ENCODE measurements at regions not wholly inside any gene's neighbourhood (a gene's known extent, or its start where the extent isn't known, plus 50 kb on each side); places are given as distances from the start of the nearest gene placed in this dataset.
"Not testable (repeated sequence)": the region's sequence is repeated elsewhere in the genome, so short reads cannot be mapped to it uniquely, and the experiment has no call there.

DNA sequence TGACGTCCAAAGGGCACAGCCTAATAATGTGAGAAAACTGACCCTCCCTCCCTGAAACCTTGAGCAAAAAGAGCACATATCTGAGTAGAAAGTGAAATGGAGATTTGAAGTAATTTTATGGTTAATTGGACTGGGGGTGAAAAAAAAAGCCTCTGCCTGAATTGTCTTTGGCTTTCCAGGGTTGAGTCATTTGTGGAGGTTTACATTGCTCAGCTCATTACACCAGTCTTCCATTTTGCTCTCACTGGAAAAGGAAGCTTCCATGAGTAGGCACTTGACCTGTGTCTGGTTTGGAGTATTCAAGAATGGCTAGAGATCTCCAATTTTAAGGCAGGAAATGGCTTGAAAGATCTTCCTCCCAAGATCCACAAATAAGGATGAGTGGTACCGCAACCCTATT, 273.9 kb downstream of the PDCD6IP start:
- no peaks in the 10 kb centered on the region for H3K36me3 Mint-ChIP-seq
- H3K27me3 Mint-ChIP-seq, result peaks cover 4% of the 10 kb centered on the region
- CTCF ChIA-PET, result no interaction called here
- H3K4me1 Mint-ChIP-seq, result no peaks in the 10 kb centered on the region
- no peak for DNase-seq
- H3K9me3 Mint-ChIP-seq, result no peaks in the 10 kb centered on the region
- no peak overlapping the region for H3K27ac Mint-ChIP-seq
- no peak overlapping the region for H3K4me3 Mint-ChIP-seq

DNA sequence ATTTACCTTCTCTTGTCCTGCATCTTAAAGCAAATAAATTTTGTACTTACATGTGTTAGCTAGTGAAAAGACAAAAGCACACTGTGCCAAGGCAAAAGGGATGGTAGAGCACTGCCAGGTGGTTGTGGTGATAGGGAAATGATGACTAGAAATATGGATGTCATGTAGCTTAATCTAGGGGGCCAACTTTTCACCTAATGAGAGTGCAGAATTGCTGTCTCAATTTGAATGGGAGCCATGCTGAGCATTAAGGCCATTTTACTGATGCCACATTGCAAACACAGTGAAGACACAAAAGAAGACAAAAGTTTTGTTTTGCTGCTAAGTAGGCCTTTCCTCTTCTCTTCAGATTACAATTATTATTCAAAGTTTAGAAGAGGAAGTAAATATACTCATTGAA, 274.7 kb downstream of the PDCD6IP start:
- H3K9me3 Mint-ChIP-seq, result no peaks in the 10 kb centered on the region
- CTCF ChIA-PET, result no interaction called here
- no peaks in the 10 kb centered on the region for H3K36me3 Mint-ChIP-seq
- peaks cover 4% of the 10 kb centered on the region for H3K27me3 Mint-ChIP-seq
- DNase-seq, result no peak
- no peaks in the 10 kb centered on the region for H3K4me1 Mint-ChIP-seq
- H3K4me3 Mint-ChIP-seq, result no peak overlapping the region
- H3K27ac Mint-ChIP-seq, result no peak overlapping the region

DNA sequence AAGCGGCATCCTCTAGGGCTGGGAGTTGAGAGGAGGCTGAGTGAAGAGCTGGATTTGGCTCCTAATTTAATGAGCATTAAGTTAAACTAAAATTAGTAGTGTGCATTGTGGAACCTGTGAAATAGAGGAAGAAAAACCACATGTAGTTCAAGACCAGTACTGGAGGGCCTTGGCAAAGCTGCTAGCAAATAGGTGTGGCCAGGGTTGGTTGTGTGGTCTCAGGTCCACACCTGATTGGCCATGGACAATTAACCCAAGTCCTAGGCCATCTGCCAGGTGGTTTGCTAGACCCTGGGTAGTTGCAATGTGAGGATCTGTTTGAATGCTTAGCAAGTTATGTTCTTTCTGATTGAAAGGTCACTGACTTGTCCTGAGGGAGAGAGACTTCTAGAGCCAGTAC, 275.5 kb downstream of the PDCD6IP start:
- no peaks in the 10 kb centered on the region for H3K36me3 Mint-ChIP-seq
- DNase-seq, result no peak
- CTCF ChIA-PET, result no interaction called here
- H3K9me3 Mint-ChIP-seq, result no peaks in the 10 kb centered on the region
- H3K27ac Mint-ChIP-seq, result no peak overlapping the region
- no peaks in the 10 kb centered on the region for H3K4me1 Mint-ChIP-seq
- H3K27me3 Mint-ChIP-seq, result peaks cover 4% of the 10 kb centered on the region
- H3K4me3 Mint-ChIP-seq, result no peak overlapping the region

DNA sequence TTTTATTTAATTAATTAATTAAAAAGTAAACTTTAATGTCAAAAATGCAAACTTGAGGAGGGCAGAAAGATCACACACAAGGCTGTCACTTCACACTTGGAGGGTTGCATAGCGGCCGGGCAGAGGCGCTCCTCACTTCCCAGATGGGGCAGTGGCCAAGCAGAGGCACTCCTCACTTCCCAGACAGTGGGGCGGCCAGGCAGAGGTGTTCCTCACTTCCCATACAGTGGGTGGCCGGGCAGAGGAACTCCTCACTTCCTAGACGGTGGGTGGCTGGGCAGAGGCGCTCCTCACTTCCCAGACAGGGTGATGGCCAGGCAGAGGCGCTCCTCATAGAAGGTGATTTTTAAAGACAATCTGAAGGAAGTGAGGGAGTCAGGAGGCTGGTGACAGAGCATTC, 277.5 kb downstream of the PDCD6IP start:
- CTCF ChIA-PET, result no interaction called here
- Mint-ChIP-seq H3K9me3 (no peaks in the 10 kb centered on the region), H3K27ac (no peak overlapping the region), H3K4me3 (no peak overlapping the region), H3K36me3 (no peaks in the 10 kb centered on the region), H3K4me1 (no peaks in the 10 kb centered on the region), H3K27me3 (peaks cover 2% of the 10 kb centered on the region)
- no peak for DNase-seq

DNA sequence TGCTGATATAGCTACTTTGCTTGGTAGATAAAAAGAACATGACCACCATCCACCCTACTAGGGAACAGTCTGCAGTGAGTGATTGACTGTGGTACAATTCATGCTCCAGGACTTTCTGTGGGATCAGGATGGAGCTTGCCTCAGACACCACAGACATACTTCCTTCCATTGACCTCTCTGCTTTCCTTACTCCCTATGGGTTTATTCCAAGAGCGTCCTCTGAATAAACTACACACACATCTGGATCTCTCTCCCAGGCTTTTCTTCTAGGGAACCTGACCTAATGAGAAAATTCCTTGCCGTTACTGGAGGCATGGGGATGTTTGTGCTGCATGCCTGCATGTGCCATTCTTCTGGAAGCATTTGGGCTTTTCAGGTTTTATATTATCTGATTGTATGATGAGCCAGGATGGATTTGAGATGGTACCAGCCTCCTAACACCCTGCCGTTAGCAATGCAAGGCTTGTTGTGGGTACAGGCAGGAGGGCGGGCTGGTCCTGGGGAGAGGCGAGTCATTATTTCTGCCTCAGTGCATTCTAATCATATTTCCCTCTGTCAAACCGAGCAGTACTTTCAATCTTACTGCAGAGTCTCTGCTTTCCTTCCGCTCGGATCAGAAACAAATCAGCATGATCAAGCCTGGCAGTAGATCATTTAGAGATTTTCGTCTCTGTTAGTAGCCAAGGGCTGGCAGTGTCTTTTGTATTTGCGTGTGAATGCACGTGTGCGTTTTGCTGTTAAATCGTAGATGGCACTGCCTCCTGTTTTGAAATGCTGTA, 279.2 kb downstream of the PDCD6IP start:
- Mint-ChIP-seq H3K27ac (no peak overlapping the region), H3K9me3 (no peaks in the 10 kb centered on the region), H3K36me3 (no peaks in the 10 kb centered on the region), H3K27me3 (no peaks in the 10 kb centered on the region), H3K4me1 (no peaks in the 10 kb centered on the region), H3K4me3 (no peak overlapping the region)
- DNase-seq, result no peak
- CTCF ChIA-PET, result no interaction called here

DNA sequence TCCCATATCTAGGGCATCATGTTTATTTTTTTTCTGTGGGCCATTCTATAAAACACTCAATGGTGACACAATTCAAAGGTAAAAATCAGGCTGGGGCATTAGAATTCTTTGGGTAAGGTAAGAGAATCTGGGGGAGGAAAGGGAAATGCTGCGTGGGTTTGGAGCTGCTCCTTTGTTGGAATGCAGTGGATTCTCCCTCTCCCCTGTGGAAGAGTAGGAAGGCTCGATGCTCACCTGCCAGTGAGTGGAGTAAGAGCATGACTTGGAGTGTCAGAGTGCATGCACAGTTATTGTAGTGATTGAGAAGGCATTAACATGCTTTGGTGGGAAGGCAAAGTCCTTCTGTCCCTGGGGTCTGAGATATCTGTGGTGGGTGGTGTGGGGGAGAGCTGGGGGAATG, 280.0 kb downstream of the PDCD6IP start:
- H3K27me3 Mint-ChIP-seq, result no peaks in the 10 kb centered on the region
- CTCF ChIA-PET, result no interaction called here
- no peaks in the 10 kb centered on the region for H3K4me1 Mint-ChIP-seq
- no peaks in the 10 kb centered on the region for H3K9me3 Mint-ChIP-seq
- H3K36me3 Mint-ChIP-seq, result no peaks in the 10 kb centered on the region
- H3K27ac Mint-ChIP-seq, result no peak overlapping the region
- no peak overlapping the region for H3K4me3 Mint-ChIP-seq
- no peak for DNase-seq

DNA sequence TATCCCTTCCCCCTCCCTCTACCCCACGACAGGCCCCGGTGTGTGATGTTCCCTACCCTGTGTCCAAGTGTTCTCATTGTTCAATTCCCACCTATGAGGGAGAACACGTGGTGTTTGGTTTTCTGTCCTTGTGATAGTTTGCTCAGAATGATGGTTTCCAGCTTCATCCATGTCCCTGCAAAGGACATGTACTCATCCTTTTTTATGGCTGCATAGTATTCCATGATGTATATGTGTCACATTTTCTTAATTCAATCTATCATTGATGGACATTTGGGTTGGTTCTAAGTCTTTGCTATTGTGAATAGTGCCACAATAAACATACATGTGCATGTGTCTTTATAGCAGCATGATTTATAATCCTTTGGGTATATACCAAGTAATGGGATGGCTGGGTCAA, 281.4 kb downstream of the PDCD6IP start:
- H3K27ac Mint-ChIP-seq, H3K4me1 Mint-ChIP-seq, H3K36me3 Mint-ChIP-seq, CTCF ChIA-PET, H3K27me3 Mint-ChIP-seq, DNase-seq, H3K4me3 Mint-ChIP-seq, H3K9me3 Mint-ChIP-seq: not testable (repeated sequence)

DNA sequence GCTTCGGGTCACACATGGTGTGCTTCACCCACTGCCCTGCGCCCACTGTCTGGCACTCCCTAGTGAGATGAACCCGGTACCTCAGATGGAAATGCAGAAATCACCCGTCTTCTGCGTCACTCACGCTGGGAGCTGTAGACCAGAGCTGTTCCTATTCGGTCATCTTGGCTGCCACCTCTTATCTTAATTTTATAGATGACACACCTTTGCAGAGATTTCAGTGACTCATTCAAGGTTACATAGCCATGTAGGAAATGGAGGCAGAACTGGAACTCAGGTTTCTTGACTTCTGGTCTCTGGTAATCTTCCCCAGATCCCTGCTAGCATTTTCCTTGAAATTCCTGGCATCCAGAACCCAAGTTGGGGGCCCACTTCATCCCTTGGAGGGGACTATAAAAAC, 291.9 kb downstream of the PDCD6IP start:
- H3K36me3 Mint-ChIP-seq, H3K4me1 Mint-ChIP-seq, H3K27me3 Mint-ChIP-seq, H3K4me3 Mint-ChIP-seq, H3K9me3 Mint-ChIP-seq, H3K27ac Mint-ChIP-seq, DNase-seq, CTCF ChIA-PET: not testable (repeated sequence)

DNA sequence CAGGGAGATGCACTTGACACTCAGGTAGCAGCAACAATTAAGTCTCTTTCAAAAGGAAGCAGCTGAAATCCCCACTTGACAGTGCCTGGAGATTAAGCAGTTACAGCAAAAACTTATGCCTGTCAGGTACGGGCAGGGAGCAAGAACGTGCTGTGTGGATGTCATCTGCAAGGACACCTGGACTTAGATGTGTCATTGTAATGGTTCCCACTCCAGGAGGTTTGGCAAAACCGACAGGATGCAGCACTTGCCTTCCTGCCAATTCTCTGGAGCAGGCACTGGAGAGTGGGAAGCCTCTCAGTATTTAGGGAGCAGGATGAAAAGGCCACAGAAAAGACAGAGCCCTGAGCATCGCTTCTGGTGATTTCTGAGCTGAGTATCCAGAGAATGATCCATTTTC, 292.4 kb downstream of the PDCD6IP start:
- Mint-ChIP-seq H3K27me3 (no peaks in the 10 kb centered on the region), H3K4me1 (no peaks in the 10 kb centered on the region), H3K9me3 (peaks cover 1% of the 10 kb centered on the region), H3K27ac (no peak overlapping the region), H3K4me3 (no peak overlapping the region), H3K36me3 (no peaks in the 10 kb centered on the region)
- DNase-seq, result no peak
- CTCF ChIA-PET, result no interaction called here

DNA sequence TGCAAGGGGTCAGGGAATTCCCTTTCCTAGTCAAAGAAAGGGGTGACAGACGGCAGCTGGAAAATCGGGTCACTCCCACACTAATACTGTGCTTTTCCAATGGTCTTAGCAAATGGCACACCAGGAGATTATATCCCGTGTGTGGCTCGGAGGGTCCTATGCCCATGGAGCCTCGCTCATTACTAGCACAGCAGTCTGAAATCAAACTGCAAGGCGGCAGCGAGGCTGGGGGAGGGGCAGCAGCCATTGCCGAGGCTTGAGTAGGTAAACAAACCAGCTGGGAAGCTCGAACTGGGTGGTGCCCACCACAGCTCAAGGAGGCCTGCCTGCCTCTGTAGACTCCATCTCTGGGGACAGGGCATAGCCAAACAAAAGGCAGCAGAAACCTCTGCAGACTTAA, 295.9 kb downstream of the PDCD6IP start:
- H3K4me3 Mint-ChIP-seq, H3K27ac Mint-ChIP-seq, CTCF ChIA-PET, H3K4me1 Mint-ChIP-seq, H3K27me3 Mint-ChIP-seq, H3K36me3 Mint-ChIP-seq, DNase-seq, H3K9me3 Mint-ChIP-seq: not testable (repeated sequence)

DNA sequence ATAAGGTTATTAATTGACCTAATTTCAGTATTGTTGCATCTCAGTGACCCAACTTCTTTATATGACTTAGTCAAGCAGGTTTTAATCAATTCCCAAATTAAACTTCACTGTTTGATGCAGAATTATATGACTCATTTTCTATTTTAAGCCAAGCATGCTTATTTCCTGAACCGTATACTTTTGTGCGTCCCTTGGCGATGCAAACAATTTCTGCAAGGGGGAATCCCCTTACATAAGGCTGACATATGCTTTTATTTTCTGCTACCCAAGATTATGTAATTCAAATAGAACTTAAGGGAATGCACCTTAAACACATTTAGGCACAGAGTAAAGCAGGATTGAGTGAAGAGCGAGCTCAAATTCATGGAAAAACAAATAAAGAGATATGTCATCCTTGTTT, 303.9 kb downstream of the PDCD6IP start:
- CTCF ChIA-PET, result no interaction called here
- no peak for DNase-seq
- Mint-ChIP-seq H3K4me1 (no peaks in the 10 kb centered on the region), H3K36me3 (no peaks in the 10 kb centered on the region), H3K4me3 (no peak overlapping the region), H3K9me3 (no peaks in the 10 kb centered on the region), H3K27me3 (no peaks in the 10 kb centered on the region), H3K27ac (no peak overlapping the region)

DNA sequence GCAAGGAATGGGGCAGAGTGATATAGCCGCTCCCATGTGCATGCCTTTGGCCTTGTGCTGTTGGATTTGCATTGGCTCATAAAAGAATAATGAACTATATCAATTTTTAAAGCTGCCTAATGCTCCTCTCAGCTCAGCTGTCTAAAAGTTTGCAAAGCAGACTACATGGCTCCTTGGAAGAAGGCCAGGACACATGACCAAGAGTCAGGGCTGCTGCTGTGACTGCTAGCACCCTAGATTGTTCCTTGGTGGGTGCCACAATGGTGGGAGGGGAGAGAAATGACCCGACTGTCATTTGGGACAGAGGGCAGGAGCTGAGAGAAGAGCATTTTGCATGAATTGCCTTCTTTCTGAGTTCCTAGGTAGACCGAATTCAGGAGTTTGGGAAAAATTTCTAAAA, 307.9 kb downstream of the PDCD6IP start:
- Mint-ChIP-seq H3K4me1 (no peaks in the 10 kb centered on the region), H3K9me3 (no peaks in the 10 kb centered on the region)

DNA sequence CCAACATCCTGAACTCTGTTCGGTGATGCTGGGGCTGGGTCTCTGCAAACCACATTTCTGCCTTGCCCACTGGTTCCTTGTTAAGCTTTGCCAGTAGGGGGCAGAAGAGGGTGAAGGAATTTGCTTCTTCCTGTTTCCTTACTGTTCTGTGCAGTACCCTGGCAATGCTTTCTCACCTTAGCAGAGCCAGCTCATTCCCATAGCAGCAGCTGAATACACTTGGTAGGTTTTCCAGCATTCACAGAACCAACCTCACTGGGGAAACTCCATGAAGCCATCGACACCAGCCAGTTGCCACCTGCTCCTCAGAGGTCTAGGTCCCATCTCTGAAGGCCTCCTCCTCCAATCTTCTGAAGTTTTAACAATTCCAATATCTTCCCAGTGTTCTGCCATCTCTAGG, 308.4 kb downstream of the PDCD6IP start:
- peak; percentile 28 for DNase-seq
- Mint-ChIP-seq H3K4me3 (no peak overlapping the region), H3K36me3 (no peaks in the 10 kb centered on the region), H3K27ac (no peak overlapping the region), H3K27me3 (no peaks in the 10 kb centered on the region), H3K4me1 (no peaks in the 10 kb centered on the region), H3K9me3 (no peaks in the 10 kb centered on the region)
- CTCF ChIA-PET, result interaction anchor here (1.9 kb wide), 1 partner anchor 14 kb away, joined by 4 read pairs; no protein-coding TSS in a partner anchor

More for the DNA sequence above, 307.9 kb downstream of the PDCD6IP start:
- Mint-ChIP-seq H3K4me3 (no peak overlapping the region), H3K27ac (no peak overlapping the region), H3K27me3 (no peaks in the 10 kb centered on the region), H3K36me3 (no peaks in the 10 kb centered on the region)
- DNase-seq, result no peak
- CTCF ChIA-PET, result interaction anchor here (1.9 kb wide), 1 partner anchor 15 kb away, joined by 4 read pairs; no protein-coding TSS in a partner anchor

DNA sequence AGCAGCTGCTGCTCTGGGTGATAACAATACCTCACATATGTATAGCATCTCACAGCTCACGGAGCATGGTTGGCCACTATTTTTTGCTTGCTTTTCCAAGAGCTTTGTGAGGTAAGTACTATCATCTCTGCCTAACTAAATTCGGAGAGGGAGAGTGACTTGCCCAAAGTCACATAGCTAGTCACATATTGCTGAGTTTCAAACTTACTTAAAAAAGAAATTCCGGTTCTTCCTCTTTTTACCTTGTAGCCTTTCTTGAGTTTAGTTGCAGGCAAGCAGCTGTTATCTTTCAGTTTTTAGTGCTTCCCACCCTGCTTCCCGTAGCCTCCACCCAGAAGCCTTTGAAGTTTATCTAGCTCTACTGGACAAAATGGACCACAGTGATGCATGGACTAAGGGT, 309.2 kb downstream of the PDCD6IP start:
- Mint-ChIP-seq H3K4me1 (no peaks in the 10 kb centered on the region), H3K4me3 (no peak overlapping the region), H3K36me3 (no peaks in the 10 kb centered on the region), H3K27ac (no peak overlapping the region), H3K9me3 (no peaks in the 10 kb centered on the region), H3K27me3 (no peaks in the 10 kb centered on the region)
- CTCF ChIA-PET, result interaction anchor here (0.7 to 1.9 kb wide), 3 partner anchors 14 to 128 kb away, joined by 3 to 4 read pairs (median 3); no protein-coding TSS in a partner anchor
- DNase-seq, result no peak

DNA sequence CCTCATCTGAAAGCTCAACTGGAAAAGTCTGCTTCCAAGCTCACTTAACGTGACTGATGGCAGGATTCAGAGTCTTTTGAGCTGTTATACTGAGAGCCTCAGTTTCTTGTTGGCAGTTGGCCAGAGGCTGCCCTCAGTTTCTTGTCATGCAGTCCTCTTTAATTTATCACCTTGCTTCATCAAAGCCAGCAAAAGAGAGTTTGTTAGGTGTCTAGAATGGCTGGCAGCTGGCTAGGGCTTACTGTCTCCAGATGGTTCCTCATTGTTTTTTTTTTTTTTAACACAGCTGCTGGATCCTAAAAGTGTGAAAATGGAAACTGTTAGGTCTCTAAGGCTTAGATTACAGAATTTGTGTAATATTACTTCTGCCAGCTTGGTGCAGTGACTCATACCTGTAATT, 310.6 kb downstream of the PDCD6IP start:
- Mint-ChIP-seq H3K4me1 (no peaks in the 10 kb centered on the region), H3K27ac (no peak overlapping the region), H3K27me3 (no peaks in the 10 kb centered on the region), H3K9me3 (no peaks in the 10 kb centered on the region), H3K4me3 (no peak overlapping the region), H3K36me3 (no peaks in the 10 kb centered on the region)
- DNase-seq, result no peak
- CTCF ChIA-PET, result no interaction called here

DNA sequence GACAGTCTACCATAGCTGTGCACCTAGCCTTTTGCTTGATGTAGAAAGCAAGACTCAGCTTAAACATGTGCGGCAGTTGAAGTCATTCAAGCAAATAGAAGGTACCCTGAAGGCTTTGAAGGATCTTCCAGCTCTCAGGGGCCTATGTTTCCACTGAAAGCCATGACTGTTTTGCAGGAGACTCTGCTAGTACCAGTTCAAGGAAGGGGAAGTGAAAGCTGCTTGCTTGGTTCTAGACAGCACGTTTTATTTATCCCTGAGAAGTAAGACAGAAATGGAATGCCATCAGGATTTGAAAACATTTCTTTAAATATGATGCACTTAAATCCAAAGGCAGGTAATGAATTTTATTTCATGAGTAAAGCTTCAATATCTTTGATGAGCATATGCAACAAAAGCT, 311.4 kb downstream of the PDCD6IP start:
- CTCF ChIA-PET, result no interaction called here
- Mint-ChIP-seq H3K36me3 (no peaks in the 10 kb centered on the region), H3K9me3 (no peaks in the 10 kb centered on the region), H3K4me1 (no peaks in the 10 kb centered on the region), H3K27me3 (no peaks in the 10 kb centered on the region), H3K4me3 (no peak overlapping the region), H3K27ac (no peak overlapping the region)
- no peak for DNase-seq
